ENCODE measurements at regions not wholly inside any gene's neighbourhood (a gene's known extent, or its start where the extent isn't known, plus 50 kb on each side); places are given as distances from the start of the nearest gene placed in this dataset.

DNA sequence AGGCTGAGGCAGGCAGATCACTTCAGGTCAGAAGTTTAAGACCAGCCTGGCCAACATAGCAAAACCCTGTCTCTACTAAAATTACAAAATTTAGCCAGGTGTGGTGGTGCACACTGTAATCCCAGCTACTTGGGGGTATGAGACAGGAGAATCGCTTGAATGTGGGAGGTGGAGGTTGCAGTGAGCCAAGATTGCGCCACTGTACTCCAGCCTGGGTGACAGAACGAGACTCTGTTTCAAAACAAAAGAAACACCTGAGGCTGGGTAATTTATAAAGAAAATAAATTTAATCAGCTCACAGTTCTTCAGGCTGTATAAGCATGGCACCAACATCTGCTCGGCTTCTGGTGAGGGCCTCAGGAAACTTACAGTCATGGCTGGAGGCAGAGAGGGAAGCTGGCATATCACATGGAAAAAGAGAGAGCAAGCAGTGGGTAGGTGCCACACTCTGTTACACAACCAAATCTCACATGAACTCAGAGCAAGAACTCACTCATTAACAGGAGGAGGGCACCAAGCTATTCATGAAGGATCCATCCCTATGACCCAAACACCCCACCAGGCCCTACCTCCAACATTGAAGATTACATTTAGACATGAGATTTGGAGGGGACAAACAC, 244.1 kb upstream of the RBBP8 start:
- TF ChIP-seq POLR2A (IDR thresholded peaks at IDR 0.05; ENCODE audit: low read length) (no peak), GATA1 (IDR thresholded peaks at IDR 0.05; ENCODE audit: low read depth, low read length) (no peak)

Data from erythroblast (primary cell).